Vagina (tissue), 2 donors: ENCODE measurements at regions not wholly inside any gene's neighbourhood (a gene's known extent, or its start where the extent isn't known, plus 50 kb on each side); places are given as distances from the start of the nearest gene placed in this dataset.

Experiments
- CTCF ChIP-seq, 3 experiments: fragments of 450-650 bp in 2 of 3; fragments of 200-600 bp in 1 of 3; sonication (generic) in 1 of 3; IDR thresholded peaks; one replicate each; pipeline ENCODE4 v1.5.1; 2017 to 2019; ENCODE audit warnings: antibody characterized with exemption in 3 of 3, mild to moderate bottlenecking in 2 of 3, moderate library complexity in 2 of 3
- POLR2A ChIP-seq, 2 donors: fragments of 450-650 bp; IDR thresholded peaks; one replicate each; pipeline ENCODE4 v1.6.1; 2017; ENCODE audit warnings: antibody characterized with exemption in 2 of 2, mild to moderate bottlenecking in 2 of 2, moderate library complexity in 2 of 2

- no peak for TF ChIP-seq POLR2A (IDR thresholded peaks at IDR 0.05)
- TF ChIP-seq CTCF (IDR thresholded peaks at IDR 0.05): no peak
These were observed 130.2 kb upstream of the PKDCC start for GRCh38 chr2:41917587-41917986.
